Activated CD8-positive, alpha-beta T cell treated with anti-CD3 and anti-CD28 coated beads for 36 hours (primary cell): ENCODE measurements at regions not wholly inside any gene's neighbourhood (a gene's known extent, or its start where the extent isn't known, plus 50 kb on each side); places are given as distances from the start of the nearest gene placed in this dataset.
A peak's percentile ranks its signal among the peaks of the same experiment; 100 is the strongest.

Experiments
- ATAC-seq: fragments of 200-7000 bp; cut with Tn5 transposase; one replicate; pipeline ENCODE4 v1.10.0; 2021; ENCODE audit warnings: mild to moderate bottlenecking, moderate library complexity
- CTCF ChIA-PET: fragments of 350-600 bp; sonication (Branson Sonifier 250); formaldehyde crosslinking; loops from one replicate; lab custom pipeline; 2021; ENCODE audit warnings: antibody characterized with exemption; lab: Charles Lee
- POLR2A ChIA-PET: fragments of 350-600 bp; sonication (Branson Sonifier 250); formaldehyde crosslinking; loops from one replicate; lab custom pipeline; 2021; ENCODE audit warnings: antibody characterized with exemption; lab: Charles Lee
- DNase-seq: peaks from one replicate; pipeline ENCODE4 v3.0.0-alpha.2; 2020
- H3K27ac Mint-ChIP-seq: one replicate; pipeline ENCODE4 v1.8.0; 2021; ENCODE audit warnings: mild to moderate bottlenecking, mixed read lengths
- H3K27me3 Mint-ChIP-seq: one replicate; pipeline ENCODE4 v1.8.0; 2021; ENCODE audit warnings: mixed read lengths
- H3K36me3 Mint-ChIP-seq: one replicate; pipeline ENCODE4 v1.8.0; 2021; ENCODE audit warnings: low read depth, mixed read lengths
- H3K4me1 Mint-ChIP-seq: one replicate; pipeline ENCODE4 v1.8.0; 2021; ENCODE audit warnings: low read depth, mixed read lengths
- H3K4me3 Mint-ChIP-seq: one replicate; pipeline ENCODE4 v1.8.0; 2021; ENCODE audit warnings: mild to moderate bottlenecking, moderate library complexity, mixed read lengths
- H3K9me3 Mint-ChIP-seq: one replicate; pipeline ENCODE4 v1.8.0; 2021; ENCODE audit warnings: mixed read lengths
- CTCF ChIP-seq: fragments of 200-600 bp; IDR thresholded peaks from one replicate; pipeline ENCODE4 v1.8.0; 2022; ENCODE audit warnings: antibody characterized with exemption, mild to moderate bottlenecking
- intact Hi-C: fragments of 100-400 bp; cut with micrococcal nuclease; formaldehyde crosslinking; loops from one replicate; pipeline ENCODE4 v1.10.0; 2022

- Mint-ChIP-seq H3K4me1 (peaks cover 21% of the 10 kb centered on the region), H3K27ac (peak overlapping the region; percentile 39), H3K36me3 (peaks cover 19% of the 10 kb centered on the region), H3K9me3 (peaks cover 26% of the 10 kb centered on the region), H3K27me3 (no peaks in the 10 kb centered on the region), H3K4me3 (no peak overlapping the region)
- ChIA-PET POLR2A (no interaction called here), CTCF (interaction anchor here (1.2 kb wide), 1 partner anchor 14 kb away, joined by 4 read pairs; no protein-coding TSS in a partner anchor)
- no peak for TF ChIP-seq CTCF
- intact Hi-C loops, result no loop called here
- no peak for DNase-seq
- ATAC-seq, result no peak
These were observed 78.9 kb upstream of the RESF1 start for GRCh38 chr12:31880340-31880739.

GRCh38 chr12:31877884-31878283 lies 81.3 kb upstream of the RESF1 start:
- intact Hi-C loops, result no loop called here
- no peak for TF ChIP-seq CTCF
- Mint-ChIP-seq H3K9me3 (peaks cover 19% of the 10 kb centered on the region), H3K4me1 (peaks cover 35% of the 10 kb centered on the region), H3K4me3 (no peak overlapping the region), H3K27ac (no peak overlapping the region), H3K27me3 (no peaks in the 10 kb centered on the region), H3K36me3 (peaks cover 17% of the 10 kb centered on the region)
- ATAC-seq (no peak), DNase-seq (no peak)
- CTCF ChIA-PET, result interaction anchor here (0.7 to 1.3 kb wide), 2 partner anchors 18 to 142 kb away, joined by 3 to 4 read pairs; no protein-coding TSS in a partner anchor
- POLR2A ChIA-PET, result interaction anchor here (1.2 kb wide), 1 partner anchor 96 kb away, joined by 3 read pairs; no protein-coding TSS in a partner anchor

GRCh38 chr12:31876568-31877424 lies 82.4 kb upstream of the RESF1 start:
- ATAC-seq (no peak), DNase-seq (no peak)
- ChIA-PET POLR2A (interaction anchor here (0.8 kb wide), 1 partner anchor 20 kb away, joined by 3 read pairs; no protein-coding TSS in a partner anchor), CTCF (interaction anchor here (1.3 kb wide), 1 partner anchor 19 kb away, joined by 3 read pairs; no protein-coding TSS in a partner anchor)
- H3K9me3 Mint-ChIP-seq, result peaks cover 19% of the 10 kb centered on the region
- H3K27me3 Mint-ChIP-seq, result no peaks in the 10 kb centered on the region
- TF ChIP-seq CTCF, result no peak
- intact Hi-C loops, result no loop called here
- peaks cover 19% of the 10 kb centered on the region for H3K36me3 Mint-ChIP-seq
- no peak overlapping the region for H3K4me3 Mint-ChIP-seq
- H3K27ac Mint-ChIP-seq, result peak overlapping the region; percentile 80
- peaks cover 35% of the 10 kb centered on the region for H3K4me1 Mint-ChIP-seq

GRCh38 chr12:31875609-31875964 lies 83.6 kb upstream of the RESF1 start:
- no peak for TF ChIP-seq CTCF
- ATAC-seq (peak; percentile 12), DNase-seq (no peak)
- peaks cover 35% of the 10 kb centered on the region for H3K4me1 Mint-ChIP-seq
- peak overlapping the region; percentile 100 for H3K27ac Mint-ChIP-seq
- H3K27me3 Mint-ChIP-seq, result no peaks in the 10 kb centered on the region
- peaks cover 19% of the 10 kb centered on the region for H3K36me3 Mint-ChIP-seq
- CTCF ChIA-PET, result interaction anchor here (1.4 kb wide), 1 partner anchor 17 kb away, joined by 4 read pairs; no protein-coding TSS in a partner anchor
- intact Hi-C loops, result no loop called here
- H3K4me3 Mint-ChIP-seq, result no peak overlapping the region
- POLR2A ChIA-PET, result interaction anchor here (1.2 to 1.3 kb wide), 2 partner anchors 21 to 193 kb away, joined by 4 to 10 read pairs; no protein-coding TSS in a partner anchor
- H3K9me3 Mint-ChIP-seq, result peaks cover 25% of the 10 kb centered on the region
